ENCODE measurements at regions not wholly inside any gene's neighbourhood (a gene's known extent, or its start where the extent isn't known, plus 50 kb on each side); places are given as distances from the start of the nearest gene placed in this dataset.
A peak's percentile ranks its signal among the peaks of the same experiment; 100 is the strongest.
"Not testable (repeated sequence)": the region's sequence is repeated elsewhere in the genome, so short reads cannot be mapped to it uniquely, and the experiment has no call there.

- DNase-seq, result peak in 2 of 3 donors; percentile 46 to 66
Observed at GRCh38 chr9:113738893-113739604, 137.1 kb upstream of the ZNF618 start.

GRCh38 chr9:113739605-113740507 is 136.3 kb upstream of the ZNF618 start:
- POLR2A ChIA-PET; H3K4me3 ChIP-seq (ENCODE audit: control insufficient read depth in 1 of 7, extremely low read depth in 1 of 7, insufficient read depth in 4 of 7, low read depth in 2 of 7, low read length in 6 of 7); H3K27me3 ChIP-seq (replicated peaks in 2 of 5; ENCODE audit: control insufficient read depth in 4 of 5, insufficient read depth in 5 of 5, low read length in 4 of 5); H3K27ac ChIP-seq (ENCODE audit: insufficient read depth in 1 of 2, low read depth in 1 of 2, low read length in 2 of 2, poor library complexity in 1 of 2, severe bottlenecking in 2 of 2); H3K4me1 ChIP-seq (ENCODE audit: control extremely low read depth in 1 of 4, control insufficient read depth in 4 of 4, insufficient read depth in 4 of 4, low read length in 3 of 4); H3K36me3 ChIP-seq (ENCODE audit: control insufficient read depth in 4 of 4, insufficient read depth in 4 of 4, low read length in 3 of 4); H3K9me3 ChIP-seq (ENCODE audit: control extremely low read depth in 1 of 5, control insufficient read depth in 4 of 5, insufficient read depth in 2 of 5, low read depth in 1 of 5, low read length in 4 of 5): not testable (repeated sequence)
- 100% methylated on average over 1 of the region's 2 CpGs for WGBS (ENCODE audit: insufficient coverage)
- DNase-seq, result peak in 2 of 3 donors; percentile 23 to 42
- CTCF ChIA-PET, result interaction anchor here (1.1 kb wide), 1 partner anchor 11 kb away, joined by 3 read pairs; no protein-coding TSS in a partner anchor

More at GRCh38 chr9:113738893-113739604, 137.1 kb upstream of the ZNF618 start:
- 96% methylated on average over 5 of the region's 6 CpGs for WGBS (ENCODE audit: insufficient coverage)
- Histone ChIP-seq H3K4me3 (ENCODE audit: control insufficient read depth in 1 of 7, extremely low read depth in 1 of 7, insufficient read depth in 4 of 7, low read depth in 2 of 7, low read length in 6 of 7) (no peak overlapping the region), H3K27ac (ENCODE audit: insufficient read depth in 1 of 2, low read depth in 1 of 2, low read length in 2 of 2, poor library complexity in 1 of 2, severe bottlenecking in 2 of 2) (no peak overlapping the region), H3K9me3 (ENCODE audit: control extremely low read depth in 1 of 5, control insufficient read depth in 4 of 5, insufficient read depth in 2 of 5, low read depth in 1 of 5, low read length in 4 of 5) (no peaks in the 10 kb centered on the region), H3K27me3 (replicated peaks in 2 of 5; ENCODE audit: control insufficient read depth in 4 of 5, insufficient read depth in 5 of 5, low read length in 4 of 5) (peaks cover 0 to 4% (median 0%) of the 10 kb centered on the region in 5 experiments), H3K36me3 (ENCODE audit: control insufficient read depth in 4 of 4, insufficient read depth in 4 of 4, low read length in 3 of 4) (no peaks in the 10 kb centered on the region), H3K4me1 (ENCODE audit: control extremely low read depth in 1 of 4, control insufficient read depth in 4 of 4, insufficient read depth in 4 of 4, low read length in 3 of 4) (peaks cover 0 to 4% (median 3%) of the 10 kb centered on the region in 4 experiments)
- ChIA-PET CTCF (interaction anchor here (0.7 to 1.2 kb wide), 3 partner anchors 12 to 71 kb away, joined by 3 read pairs; no protein-coding TSS in a partner anchor), POLR2A (no interaction called here)

- peak in 2 of 3 donors; percentile 69 to 82 for DNase-seq
- CTCF ChIA-PET; H3K4me3 ChIP-seq (ENCODE audit: control insufficient read depth in 1 of 7, extremely low read depth in 1 of 7, insufficient read depth in 4 of 7, low read depth in 2 of 7, low read length in 6 of 7); H3K9me3 ChIP-seq (ENCODE audit: control extremely low read depth in 1 of 5, control insufficient read depth in 4 of 5, insufficient read depth in 2 of 5, low read depth in 1 of 5, low read length in 4 of 5); H3K36me3 ChIP-seq (ENCODE audit: control insufficient read depth in 4 of 4, insufficient read depth in 4 of 4, low read length in 3 of 4); H3K27me3 ChIP-seq (replicated peaks in 2 of 5; ENCODE audit: control insufficient read depth in 4 of 5, insufficient read depth in 5 of 5, low read length in 4 of 5); H3K4me1 ChIP-seq (ENCODE audit: control extremely low read depth in 1 of 4, control insufficient read depth in 4 of 4, insufficient read depth in 4 of 4, low read length in 3 of 4); POLR2A ChIA-PET; H3K27ac ChIP-seq (ENCODE audit: insufficient read depth in 1 of 2, low read depth in 1 of 2, low read length in 2 of 2, poor library complexity in 1 of 2, severe bottlenecking in 2 of 2): not testable (repeated sequence)
- WGBS (ENCODE audit: insufficient coverage), result 92% methylated on average over 4 of the region's 8 CpGs
Observed at GRCh38 chr9:113740508-113741500, 135.3 kb upstream of the ZNF618 start.

- H3K27ac ChIP-seq (ENCODE audit: insufficient read depth in 1 of 2, low read depth in 1 of 2, low read length in 2 of 2, poor library complexity in 1 of 2, severe bottlenecking in 2 of 2), result no peak overlapping the region
- 71% methylated on average over 7 of the region's 12 CpGs for WGBS (ENCODE audit: insufficient coverage)
- CTCF ChIA-PET, result interaction anchor here (1.3 kb wide), 1 partner anchor 25 kb away, joined by 3 read pairs; no protein-coding TSS in a partner anchor
- no peaks in the 10 kb centered on the region for H3K9me3 ChIP-seq (ENCODE audit: control extremely low read depth in 1 of 5, control insufficient read depth in 4 of 5, insufficient read depth in 2 of 5, low read depth in 1 of 5, low read length in 4 of 5)
- POLR2A ChIA-PET, result no interaction called here
- peaks cover 0 to 4% (median 0%) of the 10 kb centered on the region in 5 experiments for H3K27me3 ChIP-seq (replicated peaks in 2 of 5; ENCODE audit: control insufficient read depth in 4 of 5, insufficient read depth in 5 of 5, low read length in 4 of 5)
- peak in 1 of 3 donors; percentile 21 for DNase-seq
- no peak overlapping the region for H3K4me3 ChIP-seq (ENCODE audit: control insufficient read depth in 1 of 7, extremely low read depth in 1 of 7, insufficient read depth in 4 of 7, low read depth in 2 of 7, low read length in 6 of 7)
- no peaks in the 10 kb centered on the region for H3K36me3 ChIP-seq (ENCODE audit: control insufficient read depth in 4 of 4, insufficient read depth in 4 of 4, low read length in 3 of 4)
- no peaks in the 10 kb centered on the region for H3K4me1 ChIP-seq (ENCODE audit: control extremely low read depth in 1 of 4, control insufficient read depth in 4 of 4, insufficient read depth in 4 of 4, low read length in 3 of 4)
Observed at GRCh38 chr9:113741886-113742854, 133.9 kb upstream of the ZNF618 start.

GRCh38 chr9:113742878-113743277 is 133.2 kb upstream of the ZNF618 start:
- 94% methylated on average over 5 of the region's 6 CpGs for WGBS (ENCODE audit: insufficient coverage)
- CTCF ChIA-PET, result no interaction called here
- DNase-seq, result no peak
- POLR2A ChIA-PET, result no interaction called here
- peaks cover 0 to 4% (median 0%) of the 10 kb centered on the region in 5 experiments for H3K9me3 ChIP-seq (ENCODE audit: control extremely low read depth in 1 of 5, control insufficient read depth in 4 of 5, insufficient read depth in 2 of 5, low read depth in 1 of 5, low read length in 4 of 5)
- H3K36me3 ChIP-seq (ENCODE audit: control insufficient read depth in 4 of 4, insufficient read depth in 4 of 4, low read length in 3 of 4), result no peaks in the 10 kb centered on the region
- no peak overlapping the region for H3K4me3 ChIP-seq (ENCODE audit: control insufficient read depth in 1 of 7, extremely low read depth in 1 of 7, insufficient read depth in 4 of 7, low read depth in 2 of 7, low read length in 6 of 7)
- no peak overlapping the region for H3K27ac ChIP-seq (ENCODE audit: insufficient read depth in 1 of 2, low read depth in 1 of 2, low read length in 2 of 2, poor library complexity in 1 of 2, severe bottlenecking in 2 of 2)
- peaks cover 0 to 4% (median 0%) of the 10 kb centered on the region in 5 experiments for H3K27me3 ChIP-seq (replicated peaks in 2 of 5; ENCODE audit: control insufficient read depth in 4 of 5, insufficient read depth in 5 of 5, low read length in 4 of 5)
- no peaks in the 10 kb centered on the region for H3K4me1 ChIP-seq (ENCODE audit: control extremely low read depth in 1 of 4, control insufficient read depth in 4 of 4, insufficient read depth in 4 of 4, low read length in 3 of 4)

- H3K4me1 ChIP-seq (ENCODE audit: control extremely low read depth in 1 of 4, control insufficient read depth in 4 of 4, insufficient read depth in 4 of 4, low read length in 3 of 4), result no peaks in the 10 kb centered on the region
- H3K27me3 ChIP-seq (replicated peaks in 2 of 5; ENCODE audit: control insufficient read depth in 4 of 5, insufficient read depth in 5 of 5, low read length in 4 of 5), result peaks cover 0 to 4% (median 0%) of the 10 kb centered on the region in 5 experiments
- DNase-seq, result no peak
- POLR2A ChIA-PET, result no interaction called here
- H3K9me3 ChIP-seq (ENCODE audit: control extremely low read depth in 1 of 5, control insufficient read depth in 4 of 5, insufficient read depth in 2 of 5, low read depth in 1 of 5, low read length in 4 of 5), result peaks cover 0 to 4% (median 1%) of the 10 kb centered on the region in 5 experiments
- CTCF ChIA-PET, result interaction anchor here (1.1 kb wide), 1 partner anchor 10 kb away, joined by 6 read pairs; no protein-coding TSS in a partner anchor
- no peak overlapping the region for H3K4me3 ChIP-seq (ENCODE audit: control insufficient read depth in 1 of 7, extremely low read depth in 1 of 7, insufficient read depth in 4 of 7, low read depth in 2 of 7, low read length in 6 of 7)
- no peak overlapping the region for H3K27ac ChIP-seq (ENCODE audit: insufficient read depth in 1 of 2, low read depth in 1 of 2, low read length in 2 of 2, poor library complexity in 1 of 2, severe bottlenecking in 2 of 2)
- no peaks in the 10 kb centered on the region for H3K36me3 ChIP-seq (ENCODE audit: control insufficient read depth in 4 of 4, insufficient read depth in 4 of 4, low read length in 3 of 4)
- WGBS (ENCODE audit: insufficient coverage), result 94% methylated on average over 2 of the region's 4 CpGs
Observed at GRCh38 chr9:113746486-113746885, 129.6 kb upstream of the ZNF618 start.

All from common myeloid progenitor, CD34-positive (primary cell).